Hematopoietic multipotent progenitor cell treated with erythropoietin and hydrocortisone succinate and interleukin-3 and kit ligand, for 15 days (in vitro differentiated cells): ENCODE measurements at regions not wholly inside any gene's neighbourhood (a gene's known extent, or its start where the extent isn't known, plus 50 kb on each side); places are given as distances from the start of the nearest gene placed in this dataset.

Source experiments
- DNase-seq: peaks from one replicate; pipeline ENCODE4 v3.0.0-alpha.2; 2015; ENCODE audit warnings: low spot score

DNA sequence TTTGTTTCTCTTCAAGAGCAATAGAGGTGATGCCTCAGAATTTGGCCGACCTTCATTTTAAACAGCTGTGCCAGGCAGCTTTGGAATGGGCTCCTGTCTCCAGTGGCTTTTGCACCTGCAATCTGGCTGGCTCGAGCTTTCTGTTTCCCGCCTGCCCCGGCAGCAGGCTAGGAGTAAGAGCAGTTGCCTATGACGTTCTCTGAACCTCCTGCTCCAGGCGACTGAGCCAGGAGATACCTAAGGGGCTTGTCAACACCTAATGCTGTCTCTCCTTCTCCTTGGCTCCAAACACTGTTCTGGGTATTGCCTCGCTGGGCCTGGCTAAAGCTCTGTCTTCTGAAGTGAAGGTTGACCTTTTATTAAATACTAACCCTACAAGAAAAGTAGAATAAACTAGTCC is 229.9 kb downstream of the LRRN1 start:
- no peak for DNase-seq

DNA sequence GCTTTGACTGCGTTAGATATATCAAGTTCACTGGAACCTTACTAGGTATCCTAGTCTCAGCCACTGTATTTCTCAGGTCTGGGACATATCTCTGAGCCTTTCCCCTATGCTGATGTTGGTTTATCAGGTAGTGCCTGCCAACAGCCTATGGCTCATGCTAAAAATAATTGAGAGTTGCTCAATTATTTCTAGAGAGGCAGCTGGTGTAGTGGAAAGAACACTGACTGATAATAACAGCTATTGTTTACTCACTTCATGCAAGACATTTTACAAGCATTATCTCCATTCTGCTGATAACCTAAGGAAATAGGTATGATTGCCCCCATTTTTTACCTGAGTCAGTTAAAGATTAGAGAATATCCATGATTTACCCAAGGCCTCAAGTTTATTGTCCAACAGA is 231.4 kb downstream of the LRRN1 start:
- no peak for DNase-seq

DNA sequence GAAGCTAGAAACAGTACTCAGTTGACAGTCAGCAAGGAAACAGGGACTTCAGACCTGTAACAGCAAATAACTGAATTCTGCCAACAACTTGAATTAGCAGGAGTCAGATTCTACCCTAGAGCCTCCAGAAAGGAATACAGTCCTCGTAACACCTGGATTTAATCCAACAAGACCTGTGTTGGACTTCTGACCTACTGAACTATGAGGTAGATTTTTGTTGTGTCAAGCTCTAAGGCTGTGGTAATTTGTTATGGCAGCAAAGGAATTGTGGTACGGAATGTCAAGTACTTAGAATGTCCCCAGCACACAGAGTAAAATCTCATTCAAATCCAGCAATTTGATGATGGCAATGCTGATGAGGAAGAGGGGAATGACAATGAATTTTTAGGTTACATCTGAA is 234.1 kb downstream of the LRRN1 start:
- no peak for DNase-seq

GRCh38 chr3:4036046-4036445 is 236.8 kb downstream of the LRRN1 start:
- no peak for DNase-seq

GRCh38 chr3:4038351-4038750 is 239.1 kb downstream of the LRRN1 start:
- no peak for DNase-seq

DNA sequence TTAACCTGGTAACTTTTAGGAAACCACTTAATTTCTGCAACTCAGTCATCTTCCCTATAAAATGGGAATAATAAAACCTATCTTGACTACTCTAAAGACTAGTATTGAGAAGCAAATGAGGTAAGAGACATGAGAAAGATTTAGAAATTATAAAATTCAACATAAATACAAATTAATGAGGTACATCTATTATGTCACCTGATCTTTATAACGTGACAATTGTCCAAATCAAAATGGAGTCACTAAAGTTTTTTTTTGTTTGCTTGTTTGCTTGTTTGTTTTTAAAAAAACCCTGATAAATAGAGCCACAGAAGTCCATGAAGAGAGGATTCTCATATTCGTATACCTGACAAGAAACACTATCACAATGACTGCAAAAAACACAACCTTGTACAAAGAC is 242.8 kb downstream of the LRRN1 start:
- DNase-seq = no peak

DNA sequence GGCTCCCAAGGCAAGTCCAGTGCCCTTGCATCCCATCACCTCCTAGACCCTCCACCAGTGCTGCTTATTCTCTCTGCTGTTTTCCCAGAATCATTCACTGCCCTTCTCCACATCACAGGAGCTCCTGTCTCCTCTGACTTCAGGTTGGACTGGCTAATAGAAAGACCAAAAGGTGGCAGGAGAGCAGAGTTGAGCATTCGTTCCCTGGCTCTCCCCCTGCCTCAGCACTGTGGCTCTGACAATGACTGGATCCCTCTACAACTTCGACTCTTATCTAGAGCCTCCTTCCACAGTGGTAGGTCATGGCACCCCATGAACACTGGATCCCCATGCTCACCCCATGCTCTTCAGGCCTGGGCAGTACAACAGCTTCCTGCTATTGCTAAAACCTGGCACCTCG is 243.6 kb downstream of the LRRN1 start:
- no peak for DNase-seq

- no peak for DNase-seq
Observed at GRCh38 chr3:4043867-4044575, 244.8 kb downstream of the LRRN1 start.

DNA sequence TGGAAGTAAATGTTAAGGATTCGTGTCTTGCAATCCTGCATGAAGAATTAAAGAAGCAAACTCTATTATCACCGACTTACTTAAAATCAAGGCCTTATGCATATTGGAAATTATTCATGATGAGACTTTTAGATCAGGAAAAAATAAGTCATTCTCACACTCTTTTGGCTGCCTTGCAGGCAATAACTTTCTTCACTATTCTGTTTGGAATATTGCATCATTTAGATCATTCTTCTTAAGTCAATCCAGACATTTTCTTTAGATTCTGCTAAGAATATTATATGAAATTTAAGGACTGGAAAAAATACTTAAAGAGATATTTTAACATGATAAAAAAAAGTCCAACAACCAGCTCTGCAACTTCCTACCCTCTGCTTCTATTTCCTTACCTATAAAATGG is 245.4 kb downstream of the LRRN1 start:
- no peak for DNase-seq

GRCh38 chr3:4045756-4046155 is 246.5 kb downstream of the LRRN1 start:
- no peak for DNase-seq

DNA sequence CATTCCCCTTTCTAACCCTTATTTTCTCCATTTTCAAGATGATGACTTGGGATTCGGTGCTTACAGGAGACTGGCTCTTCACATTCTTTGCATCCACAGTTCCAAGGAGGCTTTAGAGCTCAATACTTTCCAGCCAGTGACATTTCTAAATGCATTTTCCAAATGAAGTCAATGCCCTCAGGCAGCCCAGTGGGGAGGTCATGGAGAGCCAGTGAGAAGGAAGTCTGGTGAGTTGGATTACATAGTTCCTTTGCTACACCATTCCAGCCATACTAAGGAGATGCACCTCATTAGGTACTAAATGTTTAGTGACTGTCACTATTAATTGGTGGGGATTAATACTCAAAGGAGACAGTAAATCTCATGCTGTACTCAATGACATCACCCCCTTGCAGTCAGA is 248.1 kb downstream of the LRRN1 start:
- DNase-seq = no peak

- no peak for DNase-seq
Observed at GRCh38 chr3:4052706-4053105, 250.5 kb upstream of the SETMAR start.

- no peak for DNase-seq
Observed at GRCh38 chr3:4053975-4054374, 249.2 kb upstream of the SETMAR start.

- DNase-seq = no peak
Observed at GRCh38 chr3:4060064-4060463, 243.1 kb upstream of the SETMAR start.

DNA sequence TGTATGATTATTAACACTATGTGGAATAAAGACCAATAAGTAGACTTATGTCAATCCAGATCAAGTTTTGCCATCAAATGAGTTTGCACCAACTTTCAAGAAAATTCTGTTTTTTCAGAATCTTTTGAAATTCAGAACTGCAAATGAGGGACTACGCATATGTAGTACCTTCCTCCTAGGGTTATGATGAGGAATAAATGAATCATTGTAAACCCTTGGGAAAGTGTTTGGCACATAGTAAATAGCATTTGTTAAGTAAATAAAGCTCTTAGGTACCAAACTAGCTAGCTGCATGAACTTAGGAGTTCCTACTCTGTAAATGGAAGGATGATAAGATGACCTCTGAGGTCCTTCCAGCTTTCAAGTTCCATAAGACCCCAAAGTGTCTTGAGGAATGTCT is 242.6 kb upstream of the SETMAR start:
- no peak for DNase-seq

- no peak for DNase-seq
Observed at GRCh38 chr3:4061195-4061594, 242.0 kb upstream of the SETMAR start.

GRCh38 chr3:4061783-4062360 is 241.3 kb upstream of the SETMAR start:
- DNase-seq = no peak

GRCh38 chr3:4062621-4063020 is 240.5 kb upstream of the SETMAR start:
- DNase-seq = no peak

DNA sequence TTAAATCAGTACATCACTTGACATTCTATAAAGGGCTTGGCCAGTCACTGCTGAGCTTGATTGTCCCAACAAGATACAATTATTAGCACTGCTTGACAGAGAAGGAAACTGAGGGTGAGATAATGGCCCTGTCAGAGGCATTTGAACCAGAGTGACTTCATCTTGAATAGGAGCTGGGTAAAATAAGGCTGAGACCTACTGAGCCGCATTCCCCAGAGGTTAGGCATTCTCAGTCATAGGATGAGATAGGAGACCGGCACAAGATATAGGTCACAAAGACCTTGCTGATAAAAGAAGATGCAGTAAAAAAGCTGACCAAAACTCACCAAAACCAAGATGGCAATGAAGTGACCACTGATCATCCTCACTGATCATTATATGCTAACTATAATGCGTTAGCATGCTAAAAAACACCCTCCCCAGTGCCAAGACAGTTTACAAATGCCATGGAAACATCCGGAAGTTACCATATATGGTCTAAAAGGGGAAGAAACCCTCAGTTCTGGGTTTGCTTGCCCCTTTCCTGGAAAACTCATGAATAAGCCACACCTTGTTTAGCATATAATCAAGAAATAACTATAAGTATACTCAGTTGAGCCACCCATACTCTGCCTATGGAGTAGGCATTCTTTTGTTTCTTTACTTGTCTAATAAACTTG is 239.1 kb upstream of the SETMAR start:
- DNase-seq = no peak

DNA sequence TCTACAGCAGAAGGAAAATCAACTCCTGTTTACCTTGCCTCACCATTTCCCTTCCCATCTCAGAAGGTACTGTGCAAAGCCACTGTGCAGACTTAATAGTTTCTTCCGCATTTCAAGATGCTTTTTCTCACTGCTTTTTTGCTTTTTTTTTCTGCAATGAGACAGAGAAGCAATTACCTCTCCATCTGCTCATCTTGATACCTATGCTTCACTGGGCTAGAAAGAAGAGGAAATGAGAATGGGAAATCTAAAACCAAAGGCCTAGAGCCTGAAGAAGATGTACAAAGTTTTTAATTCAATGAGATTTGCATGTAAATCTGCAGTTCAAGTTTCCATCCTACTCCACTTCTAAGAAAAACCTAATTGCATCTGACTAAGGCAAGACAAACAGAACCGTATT is 238.1 kb upstream of the SETMAR start:
- DNase-seq = no peak

GRCh38 chr3:4065554-4065953 is 237.6 kb upstream of the SETMAR start:
- no peak for DNase-seq

GRCh38 chr3:4067893-4068292 is 235.3 kb upstream of the SETMAR start:
- no peak for DNase-seq

- DNase-seq = no peak
Observed at GRCh38 chr3:4069796-4070195, 233.4 kb upstream of the SETMAR start.
